PC-3 (cell line): ENCODE measurements at regions not wholly inside any gene's neighbourhood (a gene's known extent, or its start where the extent isn't known, plus 50 kb on each side); places are given as distances from the start of the nearest gene placed in this dataset.

Experiments
- ATAC-seq: fragments of 200-7000 bp; cut with Tn5 transposase; 2 replicates; pipeline ENCODE4 v1.9.1; 2020; ENCODE audit warnings: mild to moderate bottlenecking, moderate library complexity
- BruUV-seq: library from RNA; stranded (reverse); fragments of 400-500 nt; replicated peaks from 2 replicates; lab custom pipeline; 2021; lab: Mats Ljungman, UMichigan
- CTCF ChIA-PET: fragments of 300-600 bp; sonication (Branson Sonifier 250); formaldehyde crosslinking; loops from one replicate; lab custom pipeline; 2022; ENCODE audit warnings: antibody characterized with exemption; lab: Charles Lee
- POLR2A ChIA-PET: fragments of 300-600 bp; sonication (Branson Sonifier 250); formaldehyde crosslinking; loops from one replicate; lab custom pipeline; 2022; ENCODE audit warnings: antibody characterized with exemption; ENCODE audit not compliant: unreplicated experiment; lab: Charles Lee
- DNase-seq: peaks from one replicate; pipeline ENCODE4 v3.0.0-alpha.2; 2015
- H2AFZ ChIP-seq: fragments of 300-600 bp; sonication (generic); 2 replicates; pipeline ENCODE4 v1.6.0; 2016; ENCODE audit warnings: antibody characterized with exemption, low read length
- H3F3A ChIP-seq: fragments of 300-600 bp; sonication (generic); one replicate; pipeline ENCODE4 v1.6.0; 2017; ENCODE audit warnings: antibody characterized with exemption, low read length, control low read depth, mild to moderate bottlenecking; ENCODE audit not compliant: unreplicated experiment
- H3K27ac ChIP-seq: fragments of 300-600 bp; sonication (generic); 2 replicates; pipeline ENCODE4 v1.5.1; 2016; ENCODE audit warnings: mild to moderate bottlenecking, low read length
- H3K27me3 ChIP-seq: fragments of 300-600 bp; sonication (generic); 2 replicates; pipeline ENCODE4 v1.6.1; 2016; ENCODE audit warnings: low read length, mixed read lengths
- H3K36me3 ChIP-seq: fragments of 300-600 bp; sonication (generic); 2 replicates; pipeline ENCODE4 v1.6.1; 2016; ENCODE audit warnings: low read depth, mixed run types, low read length, mixed read lengths
- H3K4me1 ChIP-seq: fragments of 300-600 bp; sonication (generic); 2 replicates; pipeline ENCODE4 v1.5.1; 2016; ENCODE audit warnings: low read length; ENCODE audit not compliant: insufficient read depth
- H3K4me2 ChIP-seq: fragments of 300-600 bp; sonication (generic); 2 replicates; pipeline ENCODE4 v1.6.0; 2016; ENCODE audit warnings: low read length
- H3K4me3 ChIP-seq: fragments of 300-600 bp; sonication (generic); 2 replicates; pipeline ENCODE4 v1.5.1; 2016; ENCODE audit warnings: mild to moderate bottlenecking, low read length, mixed read lengths
- H3K79me2 ChIP-seq: fragments of 300-600 bp; sonication (generic); 2 replicates; pipeline ENCODE4 v1.6.1; 2017; ENCODE audit warnings: low read length, mixed read lengths
- H3K9ac ChIP-seq: fragments of 300-600 bp; sonication (generic); 2 replicates; pipeline ENCODE4 v1.6.0; 2016; ENCODE audit warnings: mild to moderate bottlenecking, low read length
- H3K9me2 ChIP-seq: fragments of 300-600 bp; sonication (generic); replicated peaks from 2 replicates; pipeline ENCODE4 v1.6.1; 2016; ENCODE audit warnings: mixed run types, low read length, mixed read lengths
- H3K9me3 ChIP-seq: fragments of 300-600 bp; sonication (generic); 2 replicates; pipeline ENCODE4 v1.6.1; 2016; ENCODE audit warnings: low read length, mixed read lengths
- H4K20me1 ChIP-seq: fragments of 300-600 bp; sonication (generic); 2 replicates; pipeline ENCODE4 v1.6.1; 2016; ENCODE audit warnings: low read length, mixed read lengths
- EZH2 ChIP-seq: fragments of 300-600 bp; sonication (generic); IDR thresholded peaks from one replicate; pipeline ENCODE4 v1.6.1; 2017; ENCODE audit warnings: antibody characterized with exemption, mild to moderate bottlenecking, low read length; ENCODE audit not compliant: unreplicated experiment
- EZH2phosphoT487 ChIP-seq: fragments of 300-600 bp; sonication (generic); IDR thresholded peaks from 2 replicates; pipeline ENCODE4 v1.6.1; 2018; ENCODE audit warnings: mild to moderate bottlenecking, antibody characterized with exemption, low read length, borderline replicate concordance
- intact Hi-C: fragments of 100-400 bp; cut with micrococcal nuclease; formaldehyde crosslinking; loops from 2 replicates; pipeline ENCODE4 v1.9.0; 2023
- TF ChIP-seq, protein P1 (sequence below): fragments of 300-600 bp; sonication (generic); conservative IDR thresholded peaks from 2 replicates; pipeline ENCODE4 v1.5.1; 2017; ENCODE audit warnings: antibody characterized with exemption, low read depth, mild to moderate bottlenecking, low read length

DNA sequence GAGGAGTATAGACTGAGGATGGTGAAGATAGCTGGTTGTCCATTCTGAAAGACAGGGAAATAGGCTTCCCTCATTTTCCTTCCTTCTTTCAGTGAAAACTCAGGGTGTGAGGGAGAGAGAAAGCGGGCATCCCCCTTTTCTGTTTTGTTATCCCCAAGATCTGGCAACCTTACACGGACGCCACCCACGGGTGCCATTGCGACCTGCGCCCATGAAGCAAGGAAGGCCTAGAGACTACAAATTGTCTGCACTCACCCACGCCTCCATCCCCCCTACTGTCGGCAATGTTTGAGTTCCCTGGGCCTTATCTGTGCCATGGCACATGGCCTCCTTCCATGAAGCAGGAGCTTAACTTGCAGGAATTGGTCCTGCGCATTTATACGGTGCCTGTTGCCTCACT, 115.0 kb upstream of the IGF1 start:
- no peaks in the 10 kb centered on the region for H3K36me3 ChIP-seq
- no TSS peak for BruUV-seq
- H3K27ac ChIP-seq: no peak overlapping the region
- H3K79me2 ChIP-seq: no peaks in the 10 kb centered on the region
- ATAC-seq (no peak), DNase-seq (no peak)
- H3K4me3 ChIP-seq: no peak overlapping the region
- H3F3A ChIP-seq: no peaks in the 10 kb centered on the region
- ChIA-PET CTCF (no interaction called here), POLR2A (no interaction called here)
- H3K9me3 ChIP-seq: no peaks in the 10 kb centered on the region
- no peak overlapping the region for H2AFZ ChIP-seq
- no peaks in the 10 kb centered on the region for H3K4me1 ChIP-seq
- H3K9me2 ChIP-seq: no peaks in the 10 kb centered on the region
- H3K27me3 ChIP-seq: no peaks in the 10 kb centered on the region
- TF ChIP-seq, protein P1, sequence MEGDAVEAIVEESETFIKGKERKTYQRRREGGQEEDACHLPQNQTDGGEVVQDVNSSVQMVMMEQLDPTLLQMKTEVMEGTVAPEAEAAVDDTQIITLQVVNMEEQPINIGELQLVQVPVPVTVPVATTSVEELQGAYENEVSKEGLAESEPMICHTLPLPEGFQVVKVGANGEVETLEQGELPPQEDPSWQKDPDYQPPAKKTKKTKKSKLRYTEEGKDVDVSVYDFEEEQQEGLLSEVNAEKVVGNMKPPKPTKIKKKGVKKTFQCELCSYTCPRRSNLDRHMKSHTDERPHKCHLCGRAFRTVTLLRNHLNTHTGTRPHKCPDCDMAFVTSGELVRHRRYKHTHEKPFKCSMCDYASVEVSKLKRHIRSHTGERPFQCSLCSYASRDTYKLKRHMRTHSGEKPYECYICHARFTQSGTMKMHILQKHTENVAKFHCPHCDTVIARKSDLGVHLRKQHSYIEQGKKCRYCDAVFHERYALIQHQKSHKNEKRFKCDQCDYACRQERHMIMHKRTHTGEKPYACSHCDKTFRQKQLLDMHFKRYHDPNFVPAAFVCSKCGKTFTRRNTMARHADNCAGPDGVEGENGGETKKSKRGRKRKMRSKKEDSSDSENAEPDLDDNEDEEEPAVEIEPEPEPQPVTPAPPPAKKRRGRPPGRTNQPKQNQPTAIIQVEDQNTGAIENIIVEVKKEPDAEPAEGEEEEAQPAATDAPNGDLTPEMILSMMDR: no peak
- TF ChIP-seq EZH2 (no peak), EZH2phosphoT487 (no peak)
- intact Hi-C loops: no loop called here
- H3K9ac ChIP-seq: no peak overlapping the region
- no peak overlapping the region for H3K4me2 ChIP-seq
- H4K20me1 ChIP-seq: no peaks in the 10 kb centered on the region

DNA sequence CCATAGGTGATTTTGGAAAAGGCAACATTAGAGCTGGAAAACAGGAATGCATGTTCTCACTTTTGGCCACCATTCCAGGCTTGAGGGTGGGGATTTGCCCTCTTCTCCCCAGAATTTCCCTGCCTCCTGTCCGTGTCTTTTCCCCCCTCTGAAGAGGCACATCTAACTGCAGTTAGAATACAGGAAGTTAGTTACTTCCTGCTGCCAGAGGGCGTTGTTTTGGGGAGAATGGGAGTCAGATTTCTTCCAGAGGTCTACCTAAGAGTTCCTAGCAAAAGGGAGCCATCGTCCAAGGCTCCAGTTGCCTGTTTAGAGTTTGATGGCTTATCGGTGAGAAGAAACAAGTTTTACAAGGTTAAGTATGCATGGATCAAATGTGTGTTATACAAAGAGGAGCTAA, 112.8 kb upstream of the IGF1 start:
- no peaks in the 10 kb centered on the region for H3K79me2 ChIP-seq
- ChIA-PET POLR2A (no interaction called here), CTCF (no interaction called here)
- H3K9me3 ChIP-seq: no peaks in the 10 kb centered on the region
- H3K36me3 ChIP-seq: no peaks in the 10 kb centered on the region
- H3K27me3 ChIP-seq: no peaks in the 10 kb centered on the region
- no peaks in the 10 kb centered on the region for H4K20me1 ChIP-seq
- H2AFZ ChIP-seq: no peak overlapping the region
- intact Hi-C loops: no loop called here
- no peaks in the 10 kb centered on the region for H3F3A ChIP-seq
- H3K4me3 ChIP-seq: no peak overlapping the region
- BruUV-seq: no TSS peak
- no peak overlapping the region for H3K9ac ChIP-seq
- H3K4me2 ChIP-seq: no peak overlapping the region
- ATAC-seq (no peak), DNase-seq (no peak)
- TF ChIP-seq EZH2phosphoT487: no peak
- TF ChIP-seq, protein P1: no peak
- no peak for TF ChIP-seq EZH2
- H3K27ac ChIP-seq: no peak overlapping the region
- H3K9me2 ChIP-seq: no peaks in the 10 kb centered on the region
- H3K4me1 ChIP-seq: no peaks in the 10 kb centered on the region

DNA sequence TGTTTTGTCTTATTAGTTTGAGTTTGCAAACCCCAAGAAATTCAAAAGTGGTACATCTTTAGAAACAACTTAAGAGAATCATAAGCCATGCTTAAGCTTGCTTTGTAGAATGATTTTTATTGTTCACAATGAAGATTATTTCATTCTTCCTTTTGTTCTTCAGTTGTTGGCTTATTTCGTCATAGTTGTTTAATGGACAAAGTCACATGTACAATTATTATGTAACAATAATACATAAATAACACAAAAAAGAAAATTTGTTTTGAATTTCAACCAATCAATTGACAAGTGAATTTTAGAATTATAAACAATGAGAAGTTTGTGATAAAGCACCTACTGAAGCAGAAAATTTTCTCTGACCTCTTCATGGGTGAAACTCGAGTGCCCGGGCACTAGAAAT, 111.8 kb upstream of the IGF1 start:
- CTCF ChIA-PET: no interaction called here
- BruUV-seq: no TSS peak

More for the DNA sequence above, 111.8 kb upstream of the IGF1 start:
- Histone ChIP-seq H3K27ac (no peak overlapping the region), H3K4me2 (no peak overlapping the region), H3F3A (no peaks in the 10 kb centered on the region), H3K4me3 (no peak overlapping the region), H3K9ac (no peak overlapping the region), H3K79me2 (no peaks in the 10 kb centered on the region), H3K9me2 (no peaks in the 10 kb centered on the region), H3K9me3 (no peaks in the 10 kb centered on the region), H3K27me3 (0 out of 2 replicates have a peak, but pooled peaks cover under 1% of the 10 kb centered on the region), H3K4me1 (no peaks in the 10 kb centered on the region), H4K20me1 (no peaks in the 10 kb centered on the region), H2AFZ (no peak overlapping the region), H3K36me3 (no peaks in the 10 kb centered on the region)
- no peak for TF ChIP-seq EZH2
- no peak for TF ChIP-seq EZH2phosphoT487
- TF ChIP-seq, protein P1: no peak
- intact Hi-C loops: no loop called here
- ATAC-seq (no peak), DNase-seq (no peak)
- POLR2A ChIA-PET: no interaction called here
